Endothelial cell of umbilical vein (primary cell): ENCODE measurements at regions not wholly inside any gene's neighbourhood (a gene's known extent, or its start where the extent isn't known, plus 50 kb on each side); places are given as distances from the start of the nearest gene placed in this dataset.

Source experiments
- BruUV-seq: library from RNA; stranded (reverse); fragments of 400-500 nt; replicated peaks from 2 replicates; lab custom pipeline; 2021; lab: Mats Ljungman, UMichigan
- CTCF ChIA-PET: fragments of 300-600, 350-600 bp; sonication (Branson Sonifier 250); formaldehyde crosslinking; loops from one replicate; lab custom pipeline; 2021; ENCODE audit warnings: antibody characterized with exemption, inconsistent platforms; lab: Charles Lee
- POLR2A ChIA-PET: fragments of 300-600, 350-600 bp; sonication (Branson Sonifier 250); formaldehyde crosslinking; loops from one replicate; lab custom pipeline; 2021; ENCODE audit warnings: antibody characterized with exemption, inconsistent platforms; lab: Charles Lee
- DNase-seq: peaks from one replicate; pipeline ENCODE4 v3.0.0-alpha.2; 2011; ENCODE audit warnings: low read depth, low spot score
- FAIRE-seq: peaks from 2 replicates; lab custom pipeline; 2011; peaks lifted over from hg19 to GRCh38; lab: Jason Lieb, UNC
- H2AFZ ChIP-seq: 2 replicates; pipeline ENCODE4 v1.6.0; 2012; ENCODE audit warnings: low read depth, low read length, control low read depth, inconsistent platforms
- H3K27ac ChIP-seq: 2 replicates; pipeline ENCODE4 v1.5.1; 2011; ENCODE audit warnings: low read depth, mild to moderate bottlenecking, control low read depth, low read length, moderate library complexity; ENCODE audit not compliant: insufficient read depth
- H3K27me3 ChIP-seq, 2 experiments: 2 replicates each; pipeline versions ENCODE4 v1.6.0 to v1.6.1; 2011; ENCODE audit warnings: low read length in 2 of 2, mixed read lengths in 1 of 2; ENCODE audit not compliant: control insufficient read depth in 2 of 2, insufficient read depth in 2 of 2
- H3K36me3 ChIP-seq, 2 experiments: 2 replicates in 1 of 2; 3 replicates in 1 of 2; pipeline ENCODE4 v1.5.1; 2011; ENCODE audit warnings: low read length in 2 of 2, mild to moderate bottlenecking in 1 of 2, moderate library complexity in 1 of 2; ENCODE audit not compliant: control insufficient read depth in 2 of 2, insufficient read depth in 2 of 2; ENCODE audit errors: extremely low read depth in 1 of 2
- H3K4me1 ChIP-seq: 3 replicates; pipeline ENCODE4 v1.5.1; 2011; ENCODE audit warnings: mild to moderate bottlenecking, low read length; ENCODE audit not compliant: control insufficient read depth, insufficient read depth; ENCODE audit errors: extremely low read depth
- H3K4me2 ChIP-seq: 2 replicates; pipeline ENCODE4 v1.6.1; 2011; ENCODE audit warnings: low read length, control low read depth, mixed read lengths; ENCODE audit not compliant: insufficient read depth
- H3K4me3 ChIP-seq, 3 experiments: fragments of 200-600 bp in 1 of 3; sonication (generic), shearing (Covaris generic) in 1 of 3; replicated peaks in 1 of 3; 2 replicates each; pipeline ENCODE4 v1.5.1; 2011 to 2016; ENCODE audit warnings: control low read depth in 3 of 3, low read length in 3 of 3, mild to moderate bottlenecking in 2 of 3, inconsistent platforms in 1 of 3, low read depth in 1 of 3, moderate library complexity in 1 of 3; ENCODE audit not compliant: insufficient read depth in 1 of 3
- H3K79me2 ChIP-seq: 2 replicates; pipeline ENCODE4 v1.6.0; 2012; ENCODE audit warnings: low read length, inconsistent platforms; ENCODE audit not compliant: control insufficient read depth, insufficient read depth
- H3K9ac ChIP-seq: replicated peaks from 2 replicates; pipeline ENCODE3; 2011; ENCODE audit warnings: low read length, control low read depth; ENCODE audit not compliant: insufficient read depth; ENCODE audit errors: extremely low read depth
- H3K9me1 ChIP-seq: replicated peaks from 3 replicates; pipeline ENCODE4 v1.6.0; 2011; ENCODE audit warnings: mild to moderate bottlenecking, low read length; ENCODE audit not compliant: control insufficient read depth, insufficient read depth; ENCODE audit errors: extremely low read depth
- H3K9me3 ChIP-seq: replicated peaks from 2 replicates; pipeline ENCODE4 v1.5.1; 2012; ENCODE audit warnings: low read length, inconsistent platforms; ENCODE audit not compliant: control insufficient read depth, insufficient read depth
- H4K20me1 ChIP-seq: replicated peaks from 2 replicates; pipeline ENCODE3; 2011; ENCODE audit warnings: mild to moderate bottlenecking, low read length; ENCODE audit not compliant: control insufficient read depth, insufficient read depth; ENCODE audit errors: extremely low read depth
- EZH2 ChIP-seq: IDR thresholded peaks from 2 replicates; pipeline ENCODE4 v1.6.1; 2012; ENCODE audit warnings: borderline replicate concordance, low read depth, mild to moderate bottlenecking, moderate library complexity, low read length, inconsistent platforms; ENCODE audit not compliant: severe bottlenecking
- FOS ChIP-seq: IDR thresholded peaks from 2 replicates; pipeline ENCODE4 v1.6.1; 2011; ENCODE audit warnings: mild to moderate bottlenecking, low read length, moderate library complexity, borderline replicate concordance; ENCODE audit not compliant: insufficient read depth
- GATA2 ChIP-seq: IDR thresholded peaks from 2 replicates; pipeline ENCODE4 v1.7.0; 2011; ENCODE audit warnings: low read depth, mild to moderate bottlenecking, moderate library complexity, mixed read lengths, low read length; ENCODE audit not compliant: insufficient read length, insufficient read depth
- JUN ChIP-seq: IDR thresholded peaks from 2 replicates; pipeline ENCODE4 v1.6.1; 2011; ENCODE audit warnings: borderline replicate concordance, low read depth; ENCODE audit not compliant: insufficient read length, insufficient read depth
- MYC ChIP-seq: IDR thresholded peaks from one replicate; pipeline ENCODE4 v1.6.1; 2011; ENCODE audit warnings: mild to moderate bottlenecking, low read depth, low read length
- POLR2A ChIP-seq: IDR thresholded peaks from 2 replicates; pipeline ENCODE4 v1.6.1; 2012; ENCODE audit warnings: low read depth, mild to moderate bottlenecking, control low read depth, low read length
- POLR2AphosphoS5 ChIP-seq: IDR thresholded peaks from 2 replicates; pipeline ENCODE4 v1.6.1; 2012; ENCODE audit warnings: low read depth, mild to moderate bottlenecking, control low read depth, low read length, moderate library complexity; ENCODE audit not compliant: insufficient read depth
- dilution Hi-C: fragments of 300-500 bp; cut with MboI; formaldehyde crosslinking; loops from one replicate; pipeline ENCODE4 v1.15.0; 2019; ENCODE audit warnings: low sequenced_read_pairs; ENCODE audit not compliant: extremely low pct_ligation_motif_present
- intact Hi-C: fragments of 100-400 bp; cut with micrococcal nuclease; formaldehyde crosslinking; loops from one replicate; pipeline ENCODE4 v1.10.0; 2022
- TF ChIP-seq, protein P1 (sequence below): IDR thresholded peaks from 2 replicates; pipeline ENCODE4 v1.6.1; 2011; ENCODE audit not compliant: insufficient read depth, insufficient read length
- TF ChIP-seq, protein P2 (sequence below), 2 donors: IDR thresholded peaks; 1 replicate in 1 of 2; 2 replicates in 1 of 2; pipeline ENCODE4 v1.5.1; 2011; ENCODE audit warnings: low read length in 2 of 2, mild to moderate bottlenecking in 2 of 2, moderate library complexity in 2 of 2, control low read depth in 1 of 2, inconsistent platforms in 1 of 2, low read depth in 1 of 2; ENCODE audit not compliant: insufficient read depth in 1 of 2; ENCODE audit errors: extremely low read depth in 1 of 2

DNA sequence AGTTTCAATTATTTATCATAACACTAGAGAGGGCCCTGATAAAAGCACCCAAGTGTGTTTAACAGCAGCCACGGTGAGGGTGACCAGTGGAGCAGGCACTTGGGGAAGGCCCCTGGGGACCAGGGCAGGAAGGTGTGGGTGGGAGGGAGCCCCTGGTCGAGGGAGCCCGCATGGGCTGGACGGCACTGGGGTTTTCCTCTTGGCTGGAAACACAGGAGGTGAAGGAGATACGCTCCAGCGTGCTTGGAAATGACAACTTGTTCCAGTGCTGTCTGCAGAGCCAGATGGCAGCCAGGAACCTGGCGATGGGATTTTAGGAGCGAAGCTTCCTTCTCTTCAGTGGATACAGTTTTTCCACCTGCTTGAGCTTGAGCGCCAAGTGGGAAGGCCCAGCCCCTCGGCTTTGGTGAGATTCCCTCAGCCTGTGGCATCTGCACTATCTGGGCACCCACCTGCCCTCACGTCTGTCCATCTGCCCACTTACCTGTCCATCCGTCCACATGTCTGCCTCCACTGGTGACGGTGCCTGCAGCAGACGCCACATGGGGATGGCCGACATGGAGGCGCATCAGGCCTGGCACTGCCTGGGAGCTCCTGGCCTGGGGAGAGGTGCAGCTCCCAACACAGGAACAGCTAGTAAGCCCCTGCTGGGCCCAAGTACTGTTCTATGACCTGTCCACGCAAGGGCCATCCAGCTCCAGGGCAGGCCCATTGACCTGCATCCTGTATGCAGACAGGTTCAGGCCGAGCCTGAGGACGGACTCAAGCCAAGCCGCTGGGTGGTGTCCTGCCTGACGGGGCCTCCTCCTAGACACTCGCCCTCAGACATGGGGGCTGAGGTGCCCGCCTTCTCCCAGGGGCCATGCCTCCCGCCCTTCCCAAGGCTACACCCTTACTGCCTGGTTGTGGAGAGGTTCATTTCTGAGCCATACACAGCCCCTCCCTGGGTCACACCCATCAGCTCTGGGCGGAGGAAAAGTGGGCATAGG lies 192.2 kb upstream of the C14orf180 start:
- BruUV-seq, result no TSS peak
- no peak for FAIRE-seq
- no peaks in the 10 kb centered on the region for H3K79me2 ChIP-seq
- H3K9me1 ChIP-seq, result no peaks in the 10 kb centered on the region
- no peak overlapping the region for H3K27ac ChIP-seq
- no peak overlapping the region for H3K9ac ChIP-seq
- no peak for DNase-seq
- TF ChIP-seq, protein P1, sequence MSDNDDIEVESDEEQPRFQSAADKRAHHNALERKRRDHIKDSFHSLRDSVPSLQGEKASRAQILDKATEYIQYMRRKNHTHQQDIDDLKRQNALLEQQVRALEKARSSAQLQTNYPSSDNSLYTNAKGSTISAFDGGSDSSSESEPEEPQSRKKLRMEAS, result no peak
- TF ChIP-seq POLR2AphosphoS5 (no peak), FOS (no peak), POLR2A (no peak), GATA2 (no peak), JUN (no peak), EZH2 (no peak), MYC (no peak)
- TF ChIP-seq, protein P2, sequence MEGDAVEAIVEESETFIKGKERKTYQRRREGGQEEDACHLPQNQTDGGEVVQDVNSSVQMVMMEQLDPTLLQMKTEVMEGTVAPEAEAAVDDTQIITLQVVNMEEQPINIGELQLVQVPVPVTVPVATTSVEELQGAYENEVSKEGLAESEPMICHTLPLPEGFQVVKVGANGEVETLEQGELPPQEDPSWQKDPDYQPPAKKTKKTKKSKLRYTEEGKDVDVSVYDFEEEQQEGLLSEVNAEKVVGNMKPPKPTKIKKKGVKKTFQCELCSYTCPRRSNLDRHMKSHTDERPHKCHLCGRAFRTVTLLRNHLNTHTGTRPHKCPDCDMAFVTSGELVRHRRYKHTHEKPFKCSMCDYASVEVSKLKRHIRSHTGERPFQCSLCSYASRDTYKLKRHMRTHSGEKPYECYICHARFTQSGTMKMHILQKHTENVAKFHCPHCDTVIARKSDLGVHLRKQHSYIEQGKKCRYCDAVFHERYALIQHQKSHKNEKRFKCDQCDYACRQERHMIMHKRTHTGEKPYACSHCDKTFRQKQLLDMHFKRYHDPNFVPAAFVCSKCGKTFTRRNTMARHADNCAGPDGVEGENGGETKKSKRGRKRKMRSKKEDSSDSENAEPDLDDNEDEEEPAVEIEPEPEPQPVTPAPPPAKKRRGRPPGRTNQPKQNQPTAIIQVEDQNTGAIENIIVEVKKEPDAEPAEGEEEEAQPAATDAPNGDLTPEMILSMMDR (IDR thresholded peaks at IDR 0.05; ENCODE audit: extremely low read depth in 1 of 2, insufficient read depth in 1 of 2, low read depth in 1 of 2, low read length in 2 of 2), result no peak
- ChIA-PET POLR2A (no interaction called here), CTCF (no interaction called here)
- no peaks in the 10 kb centered on the region for H3K4me1 ChIP-seq
- dilution Hi-C loops (no loop called here), intact Hi-C loops (no loop called here)
- no peaks in the 10 kb centered on the region for H4K20me1 ChIP-seq
- no peak overlapping the region for H3K4me3 ChIP-seq
- no peak overlapping the region for H3K4me2 ChIP-seq
- H2AFZ ChIP-seq, result no peak overlapping the region
- no peaks in the 10 kb centered on the region for H3K36me3 ChIP-seq
- no peaks in the 10 kb centered on the region for H3K9me3 ChIP-seq
- H3K27me3 ChIP-seq, result peaks cover 0 to 9% of the 10 kb centered on the region in 2 experiments
